Type B pancreatic cell (in vitro differentiated cells): ENCODE measurements at regions not wholly inside any gene's neighbourhood (a gene's known extent, or its start where the extent isn't known, plus 50 kb on each side); places are given as distances from the start of the nearest gene placed in this dataset.

ENCODE experiments used
- DNase-seq: peaks from one replicate; pipeline ENCODE4 v3.0.0; 2021; ENCODE audit warnings: mixed read lengths; ENCODE audit not compliant: unreplicated experiment; ENCODE audit errors: extremely low spot score
- H3K27ac Mint-ChIP-seq: 2 replicates; pipeline ENCODE4 v1.8.0; 2021; ENCODE audit warnings: mild to moderate bottlenecking, mixed read lengths
- H3K27me3 Mint-ChIP-seq: 2 replicates; pipeline ENCODE4 v1.8.0; 2021; ENCODE audit warnings: mixed read lengths
- H3K36me3 Mint-ChIP-seq: 2 replicates; pipeline ENCODE4 v1.8.0; 2021; ENCODE audit warnings: mixed read lengths
- H3K4me1 Mint-ChIP-seq: one replicate; pipeline ENCODE4 v1.8.0; 2021; ENCODE audit warnings: mixed read lengths; ENCODE audit not compliant: unreplicated experiment
- H3K4me3 Mint-ChIP-seq: 2 replicates; pipeline ENCODE4 v1.8.0; 2021; ENCODE audit warnings: mild to moderate bottlenecking, mixed read lengths
- H3K9me3 Mint-ChIP-seq: 2 replicates; pipeline ENCODE4 v1.8.0; 2021; ENCODE audit warnings: mixed read lengths
- CTCF ChIP-seq: fragments of 200-600 bp; sonication (generic); conservative IDR thresholded peaks from 2 replicates; pipeline ENCODE4 v1.5.0; 2021; ENCODE audit warnings: antibody characterized with exemption, mild to moderate bottlenecking

DNA sequence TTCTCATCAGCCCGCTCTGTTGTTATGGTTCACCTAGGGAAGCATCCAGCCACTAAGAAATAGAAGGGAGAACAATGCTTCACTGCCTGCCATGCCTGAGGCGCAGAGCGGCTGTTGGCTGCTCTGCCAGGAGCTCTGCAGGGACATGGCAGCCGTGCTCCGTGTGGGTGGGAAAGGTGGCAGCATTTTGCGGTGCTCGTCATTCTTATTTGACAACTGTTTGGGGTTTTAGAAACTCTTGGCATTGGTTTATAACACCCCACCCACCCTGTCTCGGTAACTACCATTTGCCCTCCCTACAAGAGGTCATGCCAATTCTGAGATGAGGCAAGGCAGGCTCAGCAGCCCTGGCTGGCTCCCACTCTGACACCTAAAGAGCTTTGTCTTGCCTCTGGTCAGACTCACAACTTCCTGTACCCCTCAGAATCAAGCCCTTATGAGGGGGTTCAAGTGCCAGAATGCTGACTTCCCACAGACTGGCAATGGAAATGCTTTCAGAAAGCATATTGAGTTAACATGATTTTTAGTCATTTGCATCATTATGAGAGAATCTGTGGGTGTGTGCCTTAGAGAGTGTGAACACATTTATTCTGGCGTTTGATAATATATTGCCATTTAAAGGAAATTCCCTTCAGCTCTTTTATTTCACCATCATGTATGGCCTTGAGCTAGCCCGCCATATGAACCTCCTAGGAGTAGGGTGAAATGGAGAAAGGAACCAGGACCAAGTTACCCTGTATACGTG, 288.0 kb upstream of the ANKRD55 start:
- Mint-ChIP-seq H3K9me3 (no peaks in the 10 kb centered on the region), H3K4me1 (peaks cover 58% of the 10 kb centered on the region), H3K4me3 (no peak overlapping the region), H3K27me3 (no peaks in the 10 kb centered on the region), H3K36me3 (no peaks in the 10 kb centered on the region), H3K27ac (no peak overlapping the region)
- DNase-seq = no peak
- no peak for TF ChIP-seq CTCF

- no peak for TF ChIP-seq CTCF
- Mint-ChIP-seq H3K9me3 (no peaks in the 10 kb centered on the region), H3K27me3 (no peaks in the 10 kb centered on the region), H3K27ac (no peak overlapping the region), H3K4me3 (no peak overlapping the region), H3K4me1 (peaks cover 63% of the 10 kb centered on the region), H3K36me3 (peaks cover 5% of the 10 kb centered on the region)
- DNase-seq = no peak
Observed at GRCh38 chr5:56518820-56519219, 285.7 kb upstream of the ANKRD55 start.

GRCh38 chr5:56517011-56517416, 283.9 kb upstream of the ANKRD55 start:
- Mint-ChIP-seq H3K4me1 (peaks cover 66% of the 10 kb centered on the region), H3K27me3 (no peaks in the 10 kb centered on the region), H3K4me3 (no peak overlapping the region), H3K36me3 (peaks cover 5% of the 10 kb centered on the region), H3K9me3 (peaks cover 4% of the 10 kb centered on the region), H3K27ac (peak overlapping the region; percentile 60)
- no peak for DNase-seq
- no peak for TF ChIP-seq CTCF

- no peak for DNase-seq
- TF ChIP-seq CTCF = no peak
- no peaks in the 10 kb centered on the region for H3K27me3 Mint-ChIP-seq
- peaks cover 65% of the 10 kb centered on the region for H3K4me1 Mint-ChIP-seq
- peak overlapping the region; percentile 79 for H3K27ac Mint-ChIP-seq
- H3K9me3 Mint-ChIP-seq = peaks cover 4% of the 10 kb centered on the region
- H3K36me3 Mint-ChIP-seq = peaks cover 5% of the 10 kb centered on the region
- peak overlapping the region; percentile 55 for H3K4me3 Mint-ChIP-seq
Observed at GRCh38 chr5:56516441-56516840, 283.3 kb upstream of the ANKRD55 start.

- H3K27me3 Mint-ChIP-seq = no peaks in the 10 kb centered on the region
- no peak for DNase-seq
- peaks cover 4% of the 10 kb centered on the region for H3K9me3 Mint-ChIP-seq
- TF ChIP-seq CTCF = no peak
- H3K4me1 Mint-ChIP-seq = peaks cover 65% of the 10 kb centered on the region
- peaks cover 5% of the 10 kb centered on the region for H3K36me3 Mint-ChIP-seq
- H3K27ac Mint-ChIP-seq = peak overlapping the region; percentile 79
- H3K4me3 Mint-ChIP-seq = peak overlapping the region; percentile 55
Observed at GRCh38 chr5:56516035-56516434, 282.9 kb upstream of the ANKRD55 start.

DNA sequence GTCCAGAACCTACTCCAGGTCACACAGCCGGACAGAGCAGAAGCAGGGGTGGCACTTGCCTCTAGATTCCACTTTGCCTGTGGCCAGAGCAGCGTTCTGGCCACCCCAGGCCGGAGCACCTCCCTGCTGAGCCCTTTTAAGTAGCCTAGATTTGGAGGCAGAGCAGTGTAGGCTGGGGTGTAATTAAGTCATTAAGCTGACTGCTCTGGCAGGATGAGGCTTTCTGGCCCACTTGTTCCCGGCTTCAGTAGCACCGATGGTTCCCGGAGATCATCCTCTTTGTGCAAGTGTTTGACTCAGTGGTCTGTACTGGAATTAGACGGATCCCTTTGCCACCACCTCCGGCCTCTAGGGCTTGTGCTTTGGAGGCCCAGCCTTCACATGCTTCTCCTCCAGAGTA, 281.9 kb upstream of the ANKRD55 start:
- Mint-ChIP-seq H3K27ac (no peak overlapping the region), H3K9me3 (peaks cover 4% of the 10 kb centered on the region), H3K36me3 (peaks cover 5% of the 10 kb centered on the region), H3K27me3 (no peaks in the 10 kb centered on the region), H3K4me1 (peaks cover 61% of the 10 kb centered on the region), H3K4me3 (no peak overlapping the region)
- DNase-seq = no peak
- no peak for TF ChIP-seq CTCF
